OCI-LY3 (cell line): ENCODE measurements at regions not wholly inside any gene's neighbourhood (a gene's known extent, or its start where the extent isn't known, plus 50 kb on each side); places are given as distances from the start of the nearest gene placed in this dataset.

Experiments
- H2AFZ ChIP-seq: fragments of 200-600, 300-600 bp; shearing (Covaris generic); 2 replicates; pipeline ENCODE4 v1.6.0; 2014; ENCODE audit warnings: antibody characterized with exemption, low read depth, low read length
- H3K27ac ChIP-seq: fragments of 200-600, 300-600 bp; sonication (generic); 2 replicates; pipeline ENCODE4 v1.5.1; 2014; ENCODE audit warnings: mild to moderate bottlenecking, low read length, moderate library complexity, mixed read lengths
- H3K27me3 ChIP-seq: fragments of 200-600, 300-600 bp; sonication (generic); 2 replicates; pipeline ENCODE4 v1.6.1; 2014; ENCODE audit warnings: low read depth, low read length, mixed read lengths
- H3K36me3 ChIP-seq: fragments of 200-600, 300-600 bp; sonication (generic); replicated peaks from 2 replicates; pipeline ENCODE3; 2014; ENCODE audit warnings: low read depth, low read length, mixed read lengths
- H3K4me1 ChIP-seq: fragments of 300-600, 200-600 bp; sonication (generic); 2 replicates; pipeline ENCODE4 v1.6.1; 2014; ENCODE audit warnings: low read length, mixed read lengths
- H3K4me2 ChIP-seq: fragments of 200-600, 300-600 bp; sonication (generic); 2 replicates; pipeline ENCODE4 v1.6.1; 2014; ENCODE audit warnings: low read length, mixed read lengths
- H3K4me3 ChIP-seq: fragments of 300-600, 200-600 bp; sonication (generic); 2 replicates; pipeline ENCODE4 v1.5.1; 2014; ENCODE audit warnings: antibody characterized with exemption, mild to moderate bottlenecking, low read length, moderate library complexity
- H3K79me2 ChIP-seq: fragments of 300-600, 200-600 bp; shearing (Covaris generic); 2 replicates; pipeline ENCODE4 v1.6.1; 2014; ENCODE audit warnings: mild to moderate bottlenecking, low read length, mixed read lengths
- H3K9ac ChIP-seq: fragments of 300-600, 200-600 bp; shearing (Covaris generic); 2 replicates; pipeline ENCODE4 v1.6.0; 2014; ENCODE audit warnings: mild to moderate bottlenecking, low read length, moderate library complexity
- H3K9me3 ChIP-seq: fragments of 200-600, 300-600 bp; shearing (Covaris generic); 2 replicates; pipeline ENCODE4 v1.6.1; 2014; ENCODE audit warnings: low read length, mixed read lengths; ENCODE audit not compliant: insufficient read depth
- H4K20me1 ChIP-seq: fragments of 200-600, 300-600 bp; sonication (generic); 2 replicates; pipeline ENCODE4 v1.6.1; 2016; ENCODE audit warnings: low read length, mixed read lengths; ENCODE audit not compliant: insufficient read depth
- EZH2phosphoT487 ChIP-seq: fragments of 200-600 bp; shearing (Covaris generic); IDR thresholded peaks from 2 replicates; pipeline ENCODE4 v1.6.1; 2018; ENCODE audit warnings: antibody characterized with exemption, mixed run types, low read depth
- TF ChIP-seq, protein P1 (sequence below): fragments of 200-600, 300-600 bp; sonication (generic); IDR thresholded peaks from 2 replicates; pipeline ENCODE4 v1.5.1; 2014; ENCODE audit warnings: antibody characterized with exemption, low read length, low read depth

DNA sequence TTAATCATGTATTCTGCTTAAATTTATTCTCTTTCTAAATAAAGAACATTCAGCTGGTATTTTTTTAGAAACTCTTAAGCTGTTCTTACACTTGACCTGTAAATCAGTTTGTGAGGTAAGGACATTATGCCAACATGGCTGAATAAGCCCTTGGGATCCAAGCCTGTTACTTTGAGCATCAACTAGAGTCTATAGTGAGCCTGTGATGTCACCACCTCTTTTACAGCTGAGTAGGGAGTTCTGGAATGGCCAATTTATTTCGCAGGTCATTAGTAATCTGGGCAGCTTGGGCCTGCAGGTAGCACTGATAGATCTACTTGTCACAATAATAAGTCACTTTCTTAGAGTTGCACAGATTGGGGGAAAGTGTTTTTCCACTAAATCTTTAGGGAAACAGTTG is 915.2 kb upstream of the MBL2 start:
- Histone ChIP-seq H4K20me1 (no peaks in the 10 kb centered on the region), H2AFZ (no peak overlapping the region), H3K4me2 (no peak overlapping the region), H3K27me3 (no peaks in the 10 kb centered on the region), H3K4me3 (no peak overlapping the region), H3K36me3 (no peaks in the 10 kb centered on the region), H3K9me3 (no peaks in the 10 kb centered on the region), H3K79me2 (no peaks in the 10 kb centered on the region), H3K9ac (no peak overlapping the region), H3K4me1 (no peaks in the 10 kb centered on the region), H3K27ac (no peak overlapping the region)
- TF ChIP-seq, protein P1, sequence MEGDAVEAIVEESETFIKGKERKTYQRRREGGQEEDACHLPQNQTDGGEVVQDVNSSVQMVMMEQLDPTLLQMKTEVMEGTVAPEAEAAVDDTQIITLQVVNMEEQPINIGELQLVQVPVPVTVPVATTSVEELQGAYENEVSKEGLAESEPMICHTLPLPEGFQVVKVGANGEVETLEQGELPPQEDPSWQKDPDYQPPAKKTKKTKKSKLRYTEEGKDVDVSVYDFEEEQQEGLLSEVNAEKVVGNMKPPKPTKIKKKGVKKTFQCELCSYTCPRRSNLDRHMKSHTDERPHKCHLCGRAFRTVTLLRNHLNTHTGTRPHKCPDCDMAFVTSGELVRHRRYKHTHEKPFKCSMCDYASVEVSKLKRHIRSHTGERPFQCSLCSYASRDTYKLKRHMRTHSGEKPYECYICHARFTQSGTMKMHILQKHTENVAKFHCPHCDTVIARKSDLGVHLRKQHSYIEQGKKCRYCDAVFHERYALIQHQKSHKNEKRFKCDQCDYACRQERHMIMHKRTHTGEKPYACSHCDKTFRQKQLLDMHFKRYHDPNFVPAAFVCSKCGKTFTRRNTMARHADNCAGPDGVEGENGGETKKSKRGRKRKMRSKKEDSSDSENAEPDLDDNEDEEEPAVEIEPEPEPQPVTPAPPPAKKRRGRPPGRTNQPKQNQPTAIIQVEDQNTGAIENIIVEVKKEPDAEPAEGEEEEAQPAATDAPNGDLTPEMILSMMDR = no peak
- no peak for TF ChIP-seq EZH2phosphoT487

DNA sequence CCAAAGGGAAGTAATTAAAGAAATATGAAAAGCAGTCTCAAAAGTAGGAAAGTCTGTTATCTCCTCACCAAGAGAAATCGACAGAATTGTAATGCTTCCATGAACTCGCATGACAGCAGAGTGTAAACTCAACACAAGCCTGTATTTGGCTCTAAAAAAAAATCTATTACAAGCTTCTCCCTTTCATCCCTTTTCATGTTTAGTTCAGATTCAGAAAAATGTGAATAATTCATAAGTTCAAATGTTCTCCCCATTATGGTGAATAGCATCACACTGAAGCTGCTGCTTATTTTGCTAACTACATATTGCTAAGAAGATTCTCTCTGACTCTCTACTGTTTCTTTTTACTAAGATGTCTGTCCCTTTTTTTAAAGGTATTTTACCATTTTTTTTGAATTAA is 910.3 kb upstream of the MBL2 start:
- H3K4me2 ChIP-seq = no peak overlapping the region
- TF ChIP-seq, protein P1 = no peak
- no peak for TF ChIP-seq EZH2phosphoT487
- no peak overlapping the region for H3K9ac ChIP-seq
- no peaks in the 10 kb centered on the region for H4K20me1 ChIP-seq
- H3K36me3 ChIP-seq = no peaks in the 10 kb centered on the region
- H2AFZ ChIP-seq = no peak overlapping the region
- H3K4me3 ChIP-seq = no peak overlapping the region
- no peaks in the 10 kb centered on the region for H3K4me1 ChIP-seq
- no peaks in the 10 kb centered on the region for H3K9me3 ChIP-seq
- no peaks in the 10 kb centered on the region for H3K79me2 ChIP-seq
- H3K27me3 ChIP-seq = no peaks in the 10 kb centered on the region
- H3K27ac ChIP-seq = no peak overlapping the region

DNA sequence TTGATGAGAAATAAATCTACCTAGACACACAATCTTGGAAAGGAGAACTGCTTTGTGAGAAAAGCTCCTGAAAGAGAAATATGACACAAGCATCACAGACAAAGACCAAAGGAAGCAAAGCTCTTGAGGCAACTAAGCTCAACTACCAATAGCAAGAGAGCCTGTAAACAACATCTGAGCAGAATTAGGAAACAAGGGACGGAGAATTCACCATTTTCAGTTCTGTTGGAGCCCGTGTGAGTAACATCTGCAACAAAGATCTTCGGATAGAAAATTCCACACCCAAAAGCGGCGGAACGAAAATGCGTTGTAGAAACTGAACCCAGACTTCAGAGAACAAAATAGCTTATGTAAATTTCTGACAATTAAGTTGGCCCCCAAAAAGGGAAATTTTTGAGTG is 909.9 kb upstream of the MBL2 start:
- H2AFZ ChIP-seq = no peak overlapping the region
- H3K27me3 ChIP-seq = no peaks in the 10 kb centered on the region

DNA sequence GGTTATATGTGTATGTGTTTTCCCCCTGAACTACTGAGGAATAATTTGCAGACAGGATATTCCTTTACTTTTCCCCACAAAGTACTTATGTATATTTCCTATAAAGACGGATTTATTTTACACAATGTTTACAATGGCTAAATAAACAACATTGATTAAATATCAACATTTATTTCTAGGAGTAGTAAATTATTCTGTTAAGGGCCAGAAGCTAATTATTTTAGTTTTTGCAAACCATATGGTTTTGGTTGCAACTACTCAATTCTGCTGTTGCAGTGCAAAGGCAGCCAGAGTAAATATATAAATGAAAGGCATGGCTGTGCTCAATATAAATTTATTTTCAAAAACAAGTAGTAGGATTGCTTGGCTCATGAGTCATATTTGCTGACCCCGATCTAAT is 907.1 kb upstream of the MBL2 start:
- Histone ChIP-seq H3K9me3 (no peaks in the 10 kb centered on the region), H3K79me2 (no peaks in the 10 kb centered on the region), H3K4me3 (no peak overlapping the region), H3K4me2 (no peak overlapping the region), H3K27me3 (no peaks in the 10 kb centered on the region), H3K27ac (no peak overlapping the region), H3K9ac (no peak overlapping the region), H3K4me1 (no peaks in the 10 kb centered on the region), H2AFZ (no peak overlapping the region), H3K36me3 (no peaks in the 10 kb centered on the region), H4K20me1 (no peaks in the 10 kb centered on the region)
- TF ChIP-seq EZH2phosphoT487 = no peak
- TF ChIP-seq, protein P1 = no peak

More for the DNA sequence above, 909.9 kb upstream of the MBL2 start:
- H3K36me3 ChIP-seq = no peaks in the 10 kb centered on the region
- no peak overlapping the region for H3K4me3 ChIP-seq
- H4K20me1 ChIP-seq = no peaks in the 10 kb centered on the region
- no peak overlapping the region for H3K27ac ChIP-seq
- H3K9me3 ChIP-seq = no peaks in the 10 kb centered on the region
- no peaks in the 10 kb centered on the region for H3K4me1 ChIP-seq
- TF ChIP-seq, protein P1 = no peak
- TF ChIP-seq EZH2phosphoT487 = no peak
- H3K4me2 ChIP-seq = no peak overlapping the region
- no peaks in the 10 kb centered on the region for H3K79me2 ChIP-seq
- H3K9ac ChIP-seq = no peak overlapping the region
